ENCODE measurements at regions not wholly inside any gene's neighbourhood (a gene's known extent, or its start where the extent isn't known, plus 50 kb on each side); places are given as distances from the start of the nearest gene placed in this dataset.

DNA sequence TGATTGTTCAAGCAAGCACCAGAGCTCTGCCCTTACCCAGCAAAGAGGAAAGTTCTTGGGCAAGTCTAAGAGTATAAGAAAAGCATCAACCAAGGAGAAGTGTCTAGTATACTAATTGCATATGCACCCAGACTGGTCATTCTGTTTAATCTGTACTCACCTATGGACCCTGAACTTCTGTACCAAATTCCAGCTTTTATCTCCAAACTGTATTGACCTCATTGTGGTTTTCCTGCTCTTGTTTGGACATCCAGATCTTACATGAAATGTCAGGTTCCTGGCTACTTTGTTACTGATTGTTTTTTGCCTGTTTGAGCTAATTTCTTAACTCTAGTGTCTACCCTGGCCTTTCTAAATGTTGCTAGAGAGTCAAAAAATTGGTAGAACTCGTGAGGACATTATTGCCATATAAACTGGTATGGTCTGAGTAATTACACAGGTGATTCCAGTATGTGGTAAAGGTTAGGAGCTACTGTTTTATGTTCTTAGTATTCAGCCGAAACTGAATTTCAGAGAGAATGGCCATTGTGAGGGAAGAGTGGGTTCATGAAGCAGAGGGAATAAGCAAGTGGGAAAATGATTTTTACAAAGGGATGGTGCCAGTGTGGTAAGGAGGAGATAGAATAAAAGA is 146.3 kb downstream of the HNMT start:
- Mint-ChIP-seq H3K4me3 (ENCODE audit: low read depth) (no peak overlapping the region), H3K9me3 (no peaks in the 10 kb centered on the region), H3K27me3 (ENCODE audit: low read depth) (no peaks in the 10 kb centered on the region), H3K27ac (no peak overlapping the region), H3K4me1 (ENCODE audit: low read depth) (no peaks in the 10 kb centered on the region), H3K36me3 (ENCODE audit: low read depth) (no peaks in the 10 kb centered on the region)
- DNase-seq (ENCODE audit: low spot score): no peak
- intact Hi-C loops (cut with micrococcal nuclease): no loop called here

DNA sequence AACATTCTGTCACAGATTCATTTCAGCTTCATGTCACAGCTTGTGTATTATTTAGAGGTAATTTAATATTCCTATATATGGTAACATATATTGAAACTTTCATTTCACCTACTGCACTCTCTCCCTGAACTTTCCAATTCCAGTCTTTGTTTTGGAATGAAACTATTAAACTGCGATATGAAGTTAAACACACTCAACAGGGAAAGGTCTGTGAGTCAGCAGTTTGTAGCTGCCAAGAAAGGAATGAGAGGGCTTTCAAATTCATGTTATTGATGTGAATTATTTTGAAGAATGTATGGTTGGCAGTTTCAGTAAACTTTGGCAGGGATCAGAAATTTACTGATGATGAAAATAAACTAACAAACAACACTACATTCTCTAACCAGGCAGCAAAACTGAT is 148.3 kb downstream of the HNMT start:
- no peak overlapping the region for H3K27ac Mint-ChIP-seq
- H3K4me3 Mint-ChIP-seq (ENCODE audit: low read depth): no peak overlapping the region
- no peaks in the 10 kb centered on the region for H3K4me1 Mint-ChIP-seq (ENCODE audit: low read depth)
- no peaks in the 10 kb centered on the region for H3K9me3 Mint-ChIP-seq
- DNase-seq (ENCODE audit: low spot score): no peak
- no peaks in the 10 kb centered on the region for H3K36me3 Mint-ChIP-seq (ENCODE audit: low read depth)
- intact Hi-C loops (cut with micrococcal nuclease): no loop called here
- no peaks in the 10 kb centered on the region for H3K27me3 Mint-ChIP-seq (ENCODE audit: low read depth)

DNA sequence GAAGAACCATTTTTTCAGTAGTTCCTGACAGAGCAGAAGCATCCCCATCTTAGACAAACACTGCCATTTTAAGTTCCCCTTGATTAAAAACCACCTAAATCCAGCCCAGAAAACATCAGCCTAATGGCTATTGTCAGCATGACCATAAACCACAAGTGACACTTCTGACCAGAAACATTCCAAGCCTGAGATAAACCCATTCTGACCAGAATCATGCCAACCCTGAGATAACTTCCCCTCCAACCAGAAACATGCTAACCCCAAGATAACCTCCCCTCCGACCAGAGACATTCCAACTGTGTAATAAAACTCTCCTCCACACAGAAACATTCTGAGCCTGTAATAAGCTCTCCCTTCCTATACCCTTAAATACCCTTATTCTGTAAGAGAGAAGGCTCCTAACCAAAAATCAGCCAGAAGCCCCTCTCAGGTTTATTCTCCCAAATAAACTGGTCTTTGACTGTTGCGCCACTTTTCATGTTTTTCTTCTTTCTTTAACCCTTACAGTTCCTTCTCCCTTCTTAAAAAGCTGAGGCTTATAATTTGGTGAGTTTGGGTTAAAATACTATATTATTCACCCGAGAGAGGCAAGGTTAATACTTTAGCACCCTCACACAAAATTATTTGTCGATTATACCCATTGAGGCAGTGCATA is 149.7 kb downstream of the HNMT start:
- Mint-ChIP-seq H3K27me3 (ENCODE audit: low read depth) (no peaks in the 10 kb centered on the region), H3K4me1 (ENCODE audit: low read depth) (no peaks in the 10 kb centered on the region), H3K4me3 (ENCODE audit: low read depth) (no peak overlapping the region), H3K36me3 (ENCODE audit: low read depth) (no peaks in the 10 kb centered on the region), H3K27ac (no peak overlapping the region), H3K9me3 (no peaks in the 10 kb centered on the region)
- intact Hi-C loops (cut with micrococcal nuclease): no loop called here
- no peak for DNase-seq (ENCODE audit: low spot score)

DNA sequence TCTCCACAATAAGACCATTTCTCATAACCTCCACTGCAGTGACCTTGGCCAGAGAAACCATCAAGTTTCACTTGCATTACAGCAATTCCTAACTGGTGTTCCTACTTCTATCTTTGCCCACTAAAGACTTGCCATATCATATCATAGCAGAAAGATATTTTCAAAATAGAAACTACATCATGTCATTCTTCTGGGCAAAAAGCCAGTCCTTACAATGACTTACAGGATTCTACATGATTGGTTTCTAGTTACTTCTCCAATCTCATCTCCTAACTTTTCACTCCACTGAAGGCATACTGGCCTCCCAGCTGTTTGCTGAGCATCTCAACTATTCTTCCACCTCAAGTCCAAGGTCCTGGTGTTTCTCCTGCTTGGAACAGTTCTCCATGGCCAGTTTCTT is 151.4 kb downstream of the HNMT start:
- Mint-ChIP-seq H3K27me3 (ENCODE audit: low read depth) (no peaks in the 10 kb centered on the region), H3K9me3 (no peaks in the 10 kb centered on the region), H3K4me3 (ENCODE audit: low read depth) (no peak overlapping the region), H3K4me1 (ENCODE audit: low read depth) (no peaks in the 10 kb centered on the region), H3K36me3 (ENCODE audit: low read depth) (no peaks in the 10 kb centered on the region), H3K27ac (no peak overlapping the region)
- no peak for DNase-seq (ENCODE audit: low spot score)
- intact Hi-C loops (cut with micrococcal nuclease): no loop called here

DNA sequence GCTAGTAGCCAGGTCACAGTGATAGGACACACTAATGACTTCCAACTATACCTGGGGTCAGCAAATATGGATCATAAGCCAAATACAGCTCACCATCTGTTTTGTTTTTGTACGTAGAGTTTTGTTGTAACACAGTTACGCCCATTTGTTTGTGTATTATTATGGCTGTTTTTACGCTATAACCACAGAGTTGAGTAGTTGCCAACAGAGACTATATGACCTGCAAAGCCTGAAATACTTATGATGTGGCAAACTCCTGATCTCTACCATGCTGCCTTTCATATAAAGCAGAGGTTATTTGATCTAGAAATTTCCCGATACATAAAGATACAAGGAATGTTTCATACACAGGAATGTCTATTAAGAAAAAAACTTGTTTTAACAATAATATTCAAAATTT is 152.2 kb downstream of the HNMT start:
- no peak overlapping the region for H3K4me3 Mint-ChIP-seq (ENCODE audit: low read depth)
- no peaks in the 10 kb centered on the region for H3K4me1 Mint-ChIP-seq (ENCODE audit: low read depth)
- no peak for DNase-seq (ENCODE audit: low spot score)
- no peaks in the 10 kb centered on the region for H3K27me3 Mint-ChIP-seq (ENCODE audit: low read depth)
- H3K36me3 Mint-ChIP-seq (ENCODE audit: low read depth): no peaks in the 10 kb centered on the region
- H3K9me3 Mint-ChIP-seq: no peaks in the 10 kb centered on the region
- intact Hi-C loops (cut with micrococcal nuclease): no loop called here
- no peak overlapping the region for H3K27ac Mint-ChIP-seq

DNA sequence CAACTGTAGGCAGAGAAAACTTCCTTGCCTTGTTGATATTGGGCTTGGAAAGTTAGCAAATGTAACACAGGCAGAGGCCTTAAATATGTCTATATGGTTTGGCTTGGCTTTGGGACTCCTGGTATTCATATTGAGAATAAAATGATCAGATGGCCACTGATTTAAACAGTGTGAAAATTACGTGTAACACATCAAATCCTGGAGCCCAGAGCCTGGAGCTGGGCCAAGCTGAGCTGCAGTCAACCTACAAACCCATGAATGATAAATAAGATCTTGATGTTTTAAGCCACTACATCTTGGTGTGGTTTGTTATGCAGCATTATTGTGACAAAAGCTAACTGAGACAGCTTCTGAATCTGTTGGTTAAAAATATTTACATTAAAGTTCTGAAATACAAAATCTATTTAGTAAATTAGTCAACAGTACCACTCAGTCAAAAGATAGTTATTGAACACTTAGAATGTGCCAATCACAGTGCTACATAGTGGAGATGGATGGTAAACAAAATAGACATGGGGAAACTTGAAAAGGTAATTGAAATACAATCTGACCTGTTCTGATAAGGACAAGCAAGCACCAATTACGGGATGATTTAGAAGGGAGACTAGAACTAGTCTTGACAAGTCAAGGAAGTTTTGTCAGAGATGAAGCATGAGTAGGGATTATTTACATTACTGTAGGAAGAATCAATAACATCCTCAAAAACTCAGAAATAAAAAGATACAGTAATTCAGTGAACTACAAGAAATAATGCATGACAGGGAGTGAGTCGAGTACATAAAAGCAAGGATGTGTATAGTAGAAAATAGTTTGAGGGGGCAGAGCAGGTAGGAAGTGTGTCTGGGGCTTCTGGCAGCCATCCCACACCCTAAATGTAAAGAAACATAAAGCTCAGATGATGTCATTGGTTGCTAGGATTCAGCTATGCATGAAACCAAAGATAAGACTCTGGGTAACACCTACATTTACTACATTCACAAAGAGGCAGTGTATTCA is 157.7 kb downstream of the HNMT start:
- no peaks in the 10 kb centered on the region for H3K9me3 Mint-ChIP-seq

DNA sequence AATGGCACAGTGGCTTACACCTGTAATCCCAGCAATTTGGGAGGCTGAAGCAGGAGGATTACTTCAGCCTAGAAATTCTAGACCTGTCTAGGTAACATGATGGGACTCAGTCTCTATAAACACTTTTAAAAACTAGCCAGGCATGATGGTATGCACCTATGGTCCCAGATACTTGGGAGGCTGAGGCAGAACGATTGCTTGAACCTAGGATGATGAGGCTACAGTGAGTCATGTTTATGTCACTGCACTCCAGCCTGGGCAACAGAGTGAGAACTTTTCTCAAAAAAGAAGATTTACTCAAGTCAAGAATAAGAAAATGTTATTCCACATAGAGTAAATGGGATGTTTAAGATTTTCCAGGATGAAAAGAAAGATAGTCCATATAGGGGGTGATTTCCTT is 158.6 kb downstream of the HNMT start:
- intact Hi-C loops (cut with micrococcal nuclease): no loop called here
- no peak overlapping the region for H3K27ac Mint-ChIP-seq
- H3K4me3 Mint-ChIP-seq (ENCODE audit: low read depth): no peak overlapping the region
- DNase-seq (ENCODE audit: low spot score): no peak
- H3K27me3 Mint-ChIP-seq (ENCODE audit: low read depth): no peaks in the 10 kb centered on the region
- no peaks in the 10 kb centered on the region for H3K4me1 Mint-ChIP-seq (ENCODE audit: low read depth)
- no peaks in the 10 kb centered on the region for H3K9me3 Mint-ChIP-seq
- no peaks in the 10 kb centered on the region for H3K36me3 Mint-ChIP-seq (ENCODE audit: low read depth)

More for the DNA sequence above, 157.7 kb downstream of the HNMT start:
- no peaks in the 10 kb centered on the region for H3K4me1 Mint-ChIP-seq (ENCODE audit: low read depth)
- no peaks in the 10 kb centered on the region for H3K27me3 Mint-ChIP-seq (ENCODE audit: low read depth)
- H3K36me3 Mint-ChIP-seq (ENCODE audit: low read depth): no peaks in the 10 kb centered on the region
- intact Hi-C loops (cut with micrococcal nuclease): no loop called here
- DNase-seq (ENCODE audit: low spot score): no peak
- no peak overlapping the region for H3K4me3 Mint-ChIP-seq (ENCODE audit: low read depth)
- no peak overlapping the region for H3K27ac Mint-ChIP-seq

DNA sequence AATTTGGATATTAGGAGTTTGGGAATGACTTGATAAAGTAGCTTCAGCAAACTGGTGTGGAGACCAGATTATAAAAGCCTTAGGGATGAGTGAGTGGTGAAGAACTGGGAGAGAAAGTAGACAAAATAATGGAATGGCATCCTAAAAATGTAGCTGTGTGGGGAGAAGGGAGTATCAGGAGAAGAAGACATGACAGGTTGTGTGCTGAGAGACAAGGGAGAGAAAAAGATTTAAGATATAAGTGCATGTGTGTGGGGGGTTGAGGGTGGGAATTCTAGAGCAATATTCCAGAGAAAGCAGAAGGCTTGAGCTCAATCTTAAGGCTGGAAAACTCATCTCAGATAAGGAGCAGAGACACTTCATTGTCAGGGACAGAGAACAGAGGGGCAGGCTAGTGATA is 159.5 kb downstream of the HNMT start:
- Mint-ChIP-seq H3K36me3 (ENCODE audit: low read depth) (no peaks in the 10 kb centered on the region), H3K9me3 (no peaks in the 10 kb centered on the region), H3K4me3 (ENCODE audit: low read depth) (no peak overlapping the region), H3K27me3 (ENCODE audit: low read depth) (no peaks in the 10 kb centered on the region), H3K4me1 (ENCODE audit: low read depth) (no peaks in the 10 kb centered on the region), H3K27ac (no peak overlapping the region)
- no peak for DNase-seq (ENCODE audit: low spot score)
- intact Hi-C loops (cut with micrococcal nuclease): no loop called here

DNA sequence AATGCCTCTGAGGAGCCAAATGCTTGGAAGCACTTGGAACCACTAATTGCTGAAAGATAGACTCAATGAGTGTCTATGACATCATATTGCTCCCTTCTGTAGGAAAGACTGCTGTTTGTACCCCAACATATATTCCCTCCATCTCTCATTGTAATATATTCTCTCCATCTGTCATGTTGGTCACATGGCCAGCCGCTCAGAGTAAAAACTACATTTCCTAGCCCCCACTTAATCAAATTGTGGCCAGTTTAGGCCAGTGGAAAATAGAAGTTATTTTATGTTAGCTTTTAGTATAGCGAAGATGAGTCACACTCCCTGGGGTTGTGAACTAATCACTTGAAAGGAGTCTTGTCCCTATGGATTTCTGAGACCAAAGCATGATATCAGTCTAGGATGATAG is 160.2 kb downstream of the HNMT start:
- H3K27me3 Mint-ChIP-seq (ENCODE audit: low read depth): no peaks in the 10 kb centered on the region

DNA sequence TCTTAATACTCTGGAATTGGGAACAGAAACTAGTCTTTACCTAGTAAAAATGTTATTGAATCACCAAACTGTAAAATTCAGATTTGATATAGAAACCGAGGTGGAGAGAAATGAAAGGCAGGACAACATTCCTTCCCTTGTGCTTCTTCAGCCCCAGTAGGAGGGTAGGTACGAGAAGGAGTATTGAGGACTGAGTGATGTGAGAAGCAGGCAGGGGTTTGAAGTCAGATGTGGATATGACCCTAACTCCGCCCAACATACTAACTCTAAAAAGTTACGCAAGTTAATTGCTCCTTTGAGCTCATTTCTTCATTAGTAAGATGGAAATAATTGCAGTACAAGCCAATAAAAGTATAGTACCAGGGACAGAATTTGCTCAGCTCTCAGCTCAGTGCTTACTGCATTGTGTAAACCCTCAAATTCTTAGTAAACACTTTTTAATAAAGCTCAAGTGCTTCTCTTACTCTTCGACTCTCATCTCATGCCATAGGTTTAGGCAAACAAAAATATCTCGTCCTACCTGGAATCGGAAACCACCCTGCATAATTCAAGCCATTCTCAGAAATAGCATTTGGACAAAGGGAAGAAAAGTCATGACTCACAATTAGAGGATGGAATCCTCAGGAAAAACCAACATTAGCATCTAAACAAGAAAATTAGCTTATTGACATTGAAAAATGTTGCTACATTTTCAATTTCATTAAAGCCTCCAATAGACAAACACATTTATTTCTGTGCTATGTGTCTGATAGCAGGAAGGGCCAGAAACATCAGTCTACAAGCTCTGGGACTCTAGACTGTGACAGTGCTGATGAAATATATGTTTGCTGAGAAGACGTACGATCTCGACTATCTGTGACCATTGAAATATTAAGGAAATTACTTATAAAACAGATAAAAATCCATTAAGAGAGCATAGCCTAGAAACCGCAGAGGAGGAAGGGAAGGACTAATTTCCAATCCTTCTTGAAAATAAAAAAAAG is 161.3 kb downstream of the HNMT start:
- no peak for DNase-seq (ENCODE audit: low spot score)
- Mint-ChIP-seq H3K4me1 (ENCODE audit: low read depth) (no peaks in the 10 kb centered on the region), H3K4me3 (ENCODE audit: low read depth) (no peak overlapping the region), H3K27me3 (ENCODE audit: low read depth) (no peaks in the 10 kb centered on the region), H3K36me3 (ENCODE audit: low read depth) (no peaks in the 10 kb centered on the region), H3K27ac (no peak overlapping the region), H3K9me3 (no peaks in the 10 kb centered on the region)
- intact Hi-C loops (cut with micrococcal nuclease): no loop called here

More for the DNA sequence above, 160.2 kb downstream of the HNMT start:
- Mint-ChIP-seq H3K27ac (no peak overlapping the region), H3K4me3 (ENCODE audit: low read depth) (no peak overlapping the region), H3K4me1 (ENCODE audit: low read depth) (no peaks in the 10 kb centered on the region), H3K36me3 (ENCODE audit: low read depth) (no peaks in the 10 kb centered on the region), H3K9me3 (no peaks in the 10 kb centered on the region)
- intact Hi-C loops (cut with micrococcal nuclease): no loop called here
- DNase-seq (ENCODE audit: low spot score): no peak

DNA sequence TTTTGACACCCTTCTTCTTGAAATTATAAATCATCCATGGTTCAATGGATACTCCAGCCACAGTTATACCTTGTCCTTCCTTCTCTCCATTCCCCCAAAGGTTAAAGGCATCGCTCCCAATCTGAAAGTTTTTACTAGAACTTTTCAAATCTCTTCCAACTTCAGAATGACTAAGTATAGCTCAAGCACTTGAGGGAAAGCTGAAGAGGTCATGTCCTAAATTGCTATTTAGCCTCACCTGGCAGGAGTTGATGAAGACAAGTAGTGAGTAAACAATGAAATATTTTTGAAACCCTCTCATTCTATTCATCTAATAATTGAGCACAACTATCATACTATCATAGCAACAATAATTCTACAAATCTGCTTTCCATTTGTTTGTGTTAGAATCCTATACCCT is 167.8 kb downstream of the HNMT start:
- Mint-ChIP-seq H3K4me3 (ENCODE audit: low read depth) (no peak overlapping the region), H3K27ac (no peak overlapping the region), H3K27me3 (ENCODE audit: low read depth) (no peaks in the 10 kb centered on the region), H3K9me3 (no peaks in the 10 kb centered on the region), H3K4me1 (ENCODE audit: low read depth) (no peaks in the 10 kb centered on the region), H3K36me3 (ENCODE audit: low read depth) (no peaks in the 10 kb centered on the region)
- no peak for DNase-seq (ENCODE audit: low spot score)
- intact Hi-C loops (cut with micrococcal nuclease): no loop called here

DNA sequence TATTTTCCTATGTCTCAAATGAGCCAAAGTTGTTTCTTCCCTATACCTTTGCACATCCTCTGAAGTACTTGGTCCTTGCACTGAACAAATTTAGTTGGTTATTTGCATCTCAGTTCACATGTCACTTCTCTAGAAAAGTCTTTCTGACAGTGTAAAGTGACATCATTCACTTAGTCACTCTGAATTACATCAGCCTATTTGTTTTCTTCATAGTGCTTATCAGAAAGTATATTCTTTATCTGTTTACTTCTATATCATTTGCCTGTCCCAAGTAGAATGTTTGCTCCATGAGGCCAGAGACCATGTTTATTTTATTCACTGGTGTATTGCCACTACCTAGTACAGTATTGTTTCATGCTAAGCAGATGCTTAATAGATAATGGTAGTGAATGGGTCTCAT is 173.7 kb downstream of the HNMT start:
- no peak overlapping the region for H3K4me3 Mint-ChIP-seq (ENCODE audit: low read depth)
- H3K27ac Mint-ChIP-seq: no peak overlapping the region
- intact Hi-C loops (cut with micrococcal nuclease): no loop called here
- no peaks in the 10 kb centered on the region for H3K9me3 Mint-ChIP-seq
- H3K27me3 Mint-ChIP-seq (ENCODE audit: low read depth): no peaks in the 10 kb centered on the region
- no peak for DNase-seq (ENCODE audit: low spot score)
- H3K36me3 Mint-ChIP-seq (ENCODE audit: low read depth): no peaks in the 10 kb centered on the region
- H3K4me1 Mint-ChIP-seq (ENCODE audit: low read depth): no peaks in the 10 kb centered on the region
